Embryonic facial prominence (tissue), 1 donor: ENCODE measurements at regions not wholly inside any gene's neighbourhood (a gene's known extent, or its start where the extent isn't known, plus 50 kb on each side); places are given as distances from the start of the nearest gene placed in this dataset.

Experiments
- DNase-seq: peaks from one replicate; pipeline ENCODE4 v3.0.0-alpha.2; 2016; ENCODE audit errors: extremely low spot score

GRCh38 chr14:101206556-101206955, 303.0 kb upstream of the RTL1 start:
- no peak for DNase-seq

- no peak for DNase-seq
Measured at GRCh38 chr14:101207041-101207440, 303.5 kb upstream of the RTL1 start.

GRCh38 chr14:101207897-101208296, 304.4 kb upstream of the RTL1 start:
- DNase-seq = no peak

GRCh38 chr14:101209594-101209993, 306.1 kb upstream of the RTL1 start:
- DNase-seq = no peak

GRCh38 chr14:101215266-101215665, 311.7 kb upstream of the RTL1 start:
- DNase-seq = no peak

GRCh38 chr14:101215927-101216326, 312.4 kb upstream of the RTL1 start:
- DNase-seq = no peak

- DNase-seq = no peak
Measured at GRCh38 chr14:101216366-101217079, 313.0 kb upstream of the RTL1 start.

GRCh38 chr14:101217080-101217463, 313.6 kb upstream of the RTL1 start:
- no peak for DNase-seq

GRCh38 chr14:101217616-101218371, 314.3 kb upstream of the RTL1 start:
- DNase-seq = no peak

GRCh38 chr14:101219896-101220703, 316.6 kb upstream of the RTL1 start:
- DNase-seq = no peak

GRCh38 chr14:101220921-101221510, 317.5 kb upstream of the RTL1 start:
- no peak for DNase-seq

GRCh38 chr14:101221549-101222160, 318.1 kb upstream of the RTL1 start:
- no peak for DNase-seq

GRCh38 chr14:101222362-101223070, 319.0 kb upstream of the RTL1 start:
- no peak for DNase-seq

- DNase-seq = no peak
Measured at GRCh38 chr14:101223127-101223526, 319.6 kb upstream of the RTL1 start.

GRCh38 chr14:101223561-101224162, 320.1 kb upstream of the RTL1 start:
- DNase-seq = no peak

GRCh38 chr14:101224356-101225156, 321.0 kb upstream of the RTL1 start:
- DNase-seq = no peak

GRCh38 chr14:101225157-101226152, 321.9 kb upstream of the RTL1 start:
- DNase-seq = no peak

GRCh38 chr14:101226265-101226602, 322.7 kb upstream of the RTL1 start:
- no peak for DNase-seq
